UCSD-AML1 (cell line): ENCODE measurements at regions not wholly inside any gene's neighbourhood (a gene's known extent, or its start where the extent isn't known, plus 50 kb on each side); places are given as distances from the start of the nearest gene placed in this dataset.

Experiments
- DNase-seq: peaks from one replicate; lab custom pipeline; 2025; ENCODE audit not compliant: unreplicated experiment; lab: John Stamatoyannopoulos, UW

GRCh38 chr2:122822319-122822718 is 1066.9 kb downstream of the TSN start:
- no peak for DNase-seq

- no peak for DNase-seq
These were observed 1074.7 kb downstream of the TSN start for GRCh38 chr2:122830157-122830556.

DNA sequence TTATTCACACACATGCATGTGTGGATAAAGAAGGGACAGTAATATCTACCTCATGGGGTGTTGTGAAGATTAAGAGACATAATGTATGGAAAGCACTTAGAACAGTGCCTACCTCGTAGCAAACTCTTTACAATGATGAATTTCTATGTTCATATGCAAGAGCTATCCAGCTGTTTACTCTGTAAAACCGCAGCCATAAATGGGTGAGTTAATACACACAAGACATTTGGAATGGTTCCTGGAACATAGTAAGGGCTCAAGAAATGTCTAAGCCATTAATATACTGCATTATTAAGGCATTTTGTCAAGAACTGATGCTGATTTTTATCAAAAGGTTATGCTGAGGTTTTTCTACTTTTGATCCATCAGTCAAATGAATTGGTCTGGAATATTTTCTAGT is 1076.2 kb downstream of the TSN start:
- no peak for DNase-seq

GRCh38 chr2:122843503-122843902 is 1088.1 kb downstream of the TSN start:
- DNase-seq, result no peak

DNA sequence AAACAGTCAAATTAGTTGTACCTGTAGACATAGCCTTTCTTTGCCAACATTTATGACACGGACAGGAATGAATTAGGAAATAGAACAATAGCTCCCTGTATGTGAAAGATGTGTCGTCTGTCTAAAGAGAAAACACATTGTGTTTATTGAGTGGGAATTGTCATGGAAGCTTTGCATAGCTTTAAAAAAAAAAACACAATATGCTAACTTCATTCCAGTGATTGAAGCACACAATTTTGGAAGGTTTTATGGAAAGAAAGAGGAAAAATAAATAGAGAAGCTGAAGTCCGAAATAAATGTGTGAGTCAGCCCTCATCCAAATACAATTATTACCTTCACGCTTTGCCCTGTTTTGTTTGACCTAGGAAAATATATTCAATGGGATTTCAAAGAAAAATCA is 1095.7 kb downstream of the TSN start:
- no peak for DNase-seq

DNA sequence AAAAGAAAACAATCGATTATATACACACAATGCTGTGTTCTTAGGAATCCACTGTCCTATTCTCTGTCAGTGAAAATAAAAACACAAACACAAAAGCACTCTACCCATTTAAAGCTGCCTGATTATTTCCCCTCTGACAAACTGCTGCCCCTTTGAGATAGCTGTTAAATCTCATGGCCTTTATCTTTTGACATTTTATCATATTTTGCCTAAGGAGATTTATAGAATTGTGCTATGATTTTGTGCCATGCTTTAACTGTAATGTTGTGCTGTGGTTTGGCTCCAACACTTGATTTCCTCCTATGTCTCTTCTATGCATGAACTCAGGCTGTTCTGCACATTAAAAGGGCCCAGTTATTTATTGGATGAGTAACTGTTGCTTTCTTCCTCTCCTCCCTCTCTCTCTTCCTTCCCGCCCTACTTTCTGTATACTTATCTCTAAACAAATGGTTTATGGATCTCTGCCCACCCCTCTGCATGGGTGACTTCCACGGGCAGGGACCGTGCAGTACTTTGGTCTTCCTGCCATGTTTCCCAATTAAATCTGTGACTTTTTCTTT is 1096.6 kb downstream of the TSN start:
- DNase-seq, result no peak

- DNase-seq, result no peak
These were observed 1101.2 kb downstream of the TSN start for GRCh38 chr2:122856696-122857095.

DNA sequence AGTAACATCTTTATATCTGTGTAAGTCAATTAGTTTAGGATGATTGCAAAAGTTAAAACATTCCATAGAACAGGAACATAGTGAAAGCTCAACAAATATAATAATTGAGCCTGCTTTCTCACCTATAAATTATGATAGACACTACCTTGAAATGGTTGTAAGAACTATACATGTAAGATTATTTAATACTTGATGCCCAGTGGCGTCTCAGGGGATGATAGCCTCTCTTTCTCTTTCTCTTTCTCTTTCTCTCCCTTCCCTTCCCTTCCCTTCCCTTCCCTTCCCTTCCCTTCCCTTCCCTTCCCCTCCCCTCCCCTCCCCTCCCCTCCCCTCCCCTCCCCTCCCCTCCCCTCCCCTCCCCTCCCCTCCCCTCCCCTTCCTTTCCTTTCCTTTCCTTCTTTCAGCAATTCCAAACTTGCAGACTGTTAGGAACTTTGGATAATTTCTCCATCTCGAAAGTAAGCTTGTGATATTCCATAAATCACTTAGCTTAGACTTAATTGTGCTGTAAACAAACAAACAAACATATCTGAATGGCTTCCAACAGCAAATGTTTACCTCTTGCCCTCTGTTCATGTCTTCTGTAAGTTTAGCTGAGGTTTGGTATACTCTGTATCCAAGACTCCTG is 1102.7 kb downstream of the TSN start:
- DNase-seq, result no peak

DNA sequence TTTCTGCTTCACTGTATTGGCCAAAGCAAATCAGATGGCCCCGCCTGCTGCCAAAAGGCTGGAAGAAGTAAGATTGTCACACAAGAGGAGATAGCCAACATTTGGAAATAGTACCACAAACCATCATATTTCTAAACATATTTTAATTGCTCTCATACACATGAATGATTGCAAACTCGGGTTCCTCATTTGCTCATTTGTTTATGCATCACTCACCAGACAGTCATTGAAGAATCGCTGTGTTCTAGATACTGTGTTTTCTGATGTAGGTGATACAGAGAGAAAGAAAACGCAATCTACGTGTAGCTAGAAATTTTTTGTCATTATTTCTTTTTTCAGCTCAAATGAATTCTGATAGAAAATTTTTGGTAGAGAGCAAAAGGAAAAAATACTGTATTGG is 1103.4 kb downstream of the TSN start:
- DNase-seq, result no peak

DNA sequence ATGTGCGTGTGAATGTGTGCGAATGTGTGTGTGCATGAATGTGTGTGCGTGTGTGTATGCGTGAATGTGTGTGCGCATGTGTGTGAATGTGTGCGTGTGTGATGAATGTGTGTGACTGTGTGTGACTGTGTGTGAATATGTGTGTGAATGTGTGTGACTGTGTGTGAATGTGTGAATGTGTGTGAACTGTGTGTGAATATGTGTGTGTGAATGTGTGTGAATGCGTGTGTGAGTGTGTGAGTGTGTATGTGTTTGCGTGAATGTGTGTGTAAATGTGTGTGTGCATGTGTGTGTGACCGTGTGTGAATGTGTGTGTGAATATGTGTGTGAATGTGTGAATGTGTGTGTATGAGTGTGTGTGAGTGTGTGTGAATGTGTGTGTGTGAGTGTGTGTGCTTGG is 1103.8 kb downstream of the TSN start:
- no peak for DNase-seq

GRCh38 chr2:122863532-122863931 is 1108.1 kb downstream of the TSN start:
- DNase-seq, result no peak

- no peak for DNase-seq
These were observed 1109.3 kb downstream of the TSN start for GRCh38 chr2:122864728-122865127.

DNA sequence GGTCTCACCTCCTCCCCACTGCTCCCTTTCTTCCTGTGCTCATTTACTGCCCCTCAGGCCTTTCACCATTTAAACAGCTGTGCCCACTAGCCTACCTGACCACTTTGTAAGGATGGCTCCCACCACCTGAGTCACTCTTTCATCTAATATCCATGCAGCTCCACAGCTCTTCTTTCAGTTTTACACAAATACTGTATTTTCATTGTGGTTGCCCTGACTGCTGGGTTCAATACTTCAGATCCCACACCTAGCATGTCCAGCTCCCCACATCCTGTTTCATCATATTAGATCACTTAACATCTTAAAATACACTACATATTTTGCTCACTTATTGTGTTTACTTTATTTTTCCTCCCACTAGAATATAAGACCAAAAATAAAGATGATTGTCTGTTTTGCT is 1110.6 kb downstream of the TSN start:
- DNase-seq, result no peak

DNA sequence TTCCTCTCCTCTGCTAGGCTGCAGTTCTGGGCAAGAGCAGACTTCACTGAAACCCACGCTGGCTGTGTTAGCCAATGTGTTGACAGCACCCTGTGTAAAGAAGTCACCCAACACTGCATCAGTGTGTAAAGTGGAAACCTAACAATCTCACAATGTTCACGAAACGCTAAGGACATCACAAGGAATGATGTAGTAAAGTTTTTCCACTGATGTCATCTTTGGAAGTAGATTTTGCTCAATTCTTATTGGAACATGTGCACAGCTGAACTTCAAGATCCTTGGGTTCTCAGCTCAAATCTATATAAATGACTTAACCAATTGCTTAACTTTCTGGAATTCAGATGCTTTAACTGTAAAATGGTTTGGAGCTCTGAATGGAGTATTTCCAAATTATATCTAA is 1112.5 kb downstream of the TSN start:
- DNase-seq, result no peak

DNA sequence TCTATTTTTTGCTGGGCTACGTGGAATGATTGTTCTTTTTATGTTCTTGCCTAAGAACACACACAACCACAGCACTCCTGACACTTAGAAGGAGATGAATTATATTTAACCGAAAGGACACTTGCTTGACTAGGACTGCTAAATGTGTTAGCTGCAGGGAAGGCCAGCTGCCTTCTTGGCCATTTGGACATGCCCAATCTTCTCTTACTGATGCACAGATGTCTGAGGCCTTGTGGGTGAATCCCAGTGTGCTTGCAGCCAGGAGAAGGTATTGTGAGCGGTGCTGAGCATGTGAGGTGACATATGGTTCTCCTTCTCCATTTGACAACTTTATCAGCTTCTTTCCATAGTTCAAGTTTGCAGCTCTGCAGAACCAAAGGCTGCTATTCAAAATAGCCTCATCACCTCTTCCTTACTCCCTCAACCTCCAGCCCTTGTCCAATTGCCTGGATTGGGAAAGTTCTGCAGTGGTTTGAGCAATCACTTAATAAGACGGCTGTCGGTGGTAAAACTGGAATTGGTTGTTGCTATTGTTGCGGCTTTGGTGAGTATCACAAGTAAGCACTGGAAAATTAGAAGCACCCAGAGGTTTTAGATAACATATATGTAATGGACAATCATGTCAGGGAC is 1113.3 kb downstream of the TSN start:
- no peak for DNase-seq

DNA sequence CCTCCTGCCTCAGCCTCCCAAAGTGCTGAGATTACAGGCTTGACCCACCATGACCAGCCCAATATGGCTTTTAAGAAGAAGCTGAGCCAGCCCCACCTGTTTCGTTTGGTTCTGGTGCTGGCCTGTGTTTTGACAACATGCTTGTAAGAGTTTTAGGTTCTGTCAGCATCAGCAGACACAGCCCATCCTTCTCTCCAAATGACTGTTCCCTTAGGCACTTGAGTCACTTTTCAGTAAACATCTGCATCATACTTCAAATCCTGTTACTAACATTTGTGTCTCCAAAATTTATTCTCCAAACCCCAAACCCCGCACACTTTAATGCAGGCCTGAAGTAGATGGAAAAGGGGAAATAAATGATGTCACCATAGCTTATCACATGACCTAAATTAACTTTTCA is 1118.5 kb downstream of the TSN start:
- DNase-seq, result no peak

GRCh38 chr2:122875091-122875865 is 1119.8 kb downstream of the TSN start:
- no peak for DNase-seq

DNA sequence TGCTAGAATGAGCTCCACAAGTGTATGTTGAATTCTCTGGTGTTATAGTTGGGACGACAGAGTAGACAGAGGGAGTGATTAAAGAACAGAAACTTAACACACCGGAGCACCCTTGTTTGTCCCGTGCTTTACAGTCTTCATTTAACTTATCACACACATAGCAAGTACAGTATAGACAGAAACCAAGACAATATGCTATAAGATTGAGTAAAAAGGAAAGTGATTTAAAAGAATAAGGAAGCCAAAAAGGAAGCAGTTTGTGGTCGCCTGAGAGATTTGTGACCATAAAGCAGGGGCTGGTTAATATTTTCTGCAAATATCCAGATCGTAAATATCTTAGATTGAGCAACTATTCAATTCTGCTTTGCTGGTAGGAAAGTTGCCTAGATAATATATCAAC is 1128.4 kb downstream of the TSN start:
- no peak for DNase-seq

- no peak for DNase-seq
These were observed 1129.4 kb downstream of the TSN start for GRCh38 chr2:122884889-122885288.

DNA sequence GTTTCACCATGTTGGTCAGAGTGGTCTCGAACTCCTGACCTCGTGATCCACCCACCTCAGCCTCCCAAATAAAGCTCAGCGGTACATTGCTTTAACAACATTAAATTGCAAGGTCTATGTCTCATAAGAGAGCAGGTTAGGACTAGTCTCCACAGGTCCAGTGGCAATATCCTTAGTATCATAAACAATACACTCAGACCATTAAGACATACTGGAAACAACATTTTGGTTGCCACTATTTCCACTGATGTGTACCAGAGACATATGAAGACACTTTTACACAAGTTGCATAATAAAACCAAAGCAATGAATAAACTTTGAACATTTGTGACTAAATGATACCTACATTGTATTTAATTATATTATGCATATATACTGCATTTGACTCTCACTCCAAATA is 1130.0 kb downstream of the TSN start:
- no peak for DNase-seq

- no peak for DNase-seq
These were observed 1131.2 kb downstream of the TSN start for GRCh38 chr2:122886479-122887145.

DNA sequence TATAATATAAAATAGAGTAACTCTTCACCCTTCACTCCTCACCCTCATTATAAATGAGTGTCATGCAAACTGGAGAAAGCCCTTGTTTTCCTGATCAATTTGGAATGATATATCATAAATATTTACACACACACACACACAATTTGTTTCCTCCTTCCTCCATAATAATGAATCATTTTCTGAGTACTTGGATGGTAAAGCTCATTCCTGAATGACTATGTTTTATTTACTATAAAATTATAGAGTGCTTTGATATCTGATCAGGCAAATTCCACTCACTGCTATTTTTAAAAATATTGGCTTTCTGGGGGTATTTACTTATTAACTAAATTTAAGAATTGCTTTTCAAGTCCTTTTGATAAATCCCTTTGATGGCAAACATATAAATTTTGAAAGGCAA is 1125.5 kb upstream of the CNTNAP5 start:
- DNase-seq, result no peak
